Natural killer cell (primary cell): ENCODE measurements at regions not wholly inside any gene's neighbourhood (a gene's known extent, or its start where the extent isn't known, plus 50 kb on each side); places are given as distances from the start of the nearest gene placed in this dataset.

Experiments
- ATAC-seq, 3 donors: fragments of 150-1000 bp in 2 of 3; fragments of 200-7000 bp in 1 of 3; cut with Tn5 transposase; 1 replicate in 1 of 3; 2 replicates in 2 of 3; pipeline ENCODE4 v1.10.0; 2021; ENCODE audit warnings: mild to moderate bottlenecking in 2 of 3, moderate library complexity in 2 of 3
- DNase-seq, 2 donors: peaks; one replicate each; pipeline versions ENCODE4 v3.0.0 to v3.0.0-alpha.2; 2013 to 2021; ENCODE audit warnings: mixed read lengths in 1 of 2
- H3K27ac ChIP-seq: one replicate; pipeline ENCODE4 v1.5.1; 2013; ENCODE audit warnings: mild to moderate bottlenecking, low read length
- H3K27me3 ChIP-seq: one replicate; pipeline ENCODE4 v1.6.1; 2013; ENCODE audit warnings: low read length; ENCODE audit not compliant: control insufficient read depth, insufficient read depth
- H3K36me3 ChIP-seq: one replicate; pipeline ENCODE4 v1.6.1; 2013; ENCODE audit warnings: low read length; ENCODE audit not compliant: control insufficient read depth, insufficient read depth
- H3K4me1 ChIP-seq: one replicate; pipeline ENCODE4 v1.6.1; 2013; ENCODE audit warnings: low read length; ENCODE audit not compliant: control insufficient read depth, insufficient read depth
- H3K4me3 ChIP-seq: one replicate; pipeline ENCODE4 v1.5.1; 2013; ENCODE audit warnings: low read length
- H3K9me3 ChIP-seq: one replicate; pipeline ENCODE4 v1.6.1; 2013; ENCODE audit warnings: low read length; ENCODE audit not compliant: control insufficient read depth, insufficient read depth
- H3K27ac Mint-ChIP-seq, 2 donors: one replicate each; pipeline ENCODE4 v1.8.0; 2022; ENCODE audit warnings: mild to moderate bottlenecking in 2 of 2, mixed read lengths in 2 of 2, moderate library complexity in 1 of 2
- H3K27me3 Mint-ChIP-seq, 2 donors: one replicate each; pipeline ENCODE4 v1.8.0; 2022; ENCODE audit warnings: low read depth in 2 of 2, mixed read lengths in 2 of 2
- H3K36me3 Mint-ChIP-seq: one replicate; pipeline ENCODE4 v1.8.0; 2022; ENCODE audit warnings: mixed read lengths
- H3K4me1 Mint-ChIP-seq, 2 donors: one replicate each; pipeline ENCODE4 v1.8.0; 2022; ENCODE audit warnings: mixed read lengths in 2 of 2
- H3K4me3 Mint-ChIP-seq: one replicate; pipeline ENCODE4 v1.8.0; 2022; ENCODE audit warnings: mild to moderate bottlenecking, moderate library complexity, mixed read lengths
- H3K9me3 Mint-ChIP-seq, 2 donors: one replicate each; pipeline ENCODE4 v1.8.0; 2022; ENCODE audit warnings: mixed read lengths in 2 of 2
- WGBS: methylation state at CpG from one replicate; pipeline ENCODE4 v1.1.7; 2013; ENCODE audit warnings: missing lambda C conversion rate; ENCODE audit not compliant: insufficient coverage; 5-methylcytosine and 5-hydroxymethylcytosine counted together
- intact Hi-C: fragments of 100-400 bp; cut with micrococcal nuclease; formaldehyde crosslinking; loops from one replicate; pipeline ENCODE4 v1.14.2; 2022
- TF ChIP-seq, protein P1 (sequence below): fragments of 200-600 bp; IDR thresholded peaks from one replicate; pipeline ENCODE4 v1.8.0; 2022; ENCODE audit warnings: antibody characterized with exemption

- DNase-seq (peak in 1 of 2 donors; percentile 13), ATAC-seq (peak in 1 of 3 donors; percentile 15)
- no peaks in the 10 kb centered on the region for H3K36me3 ChIP-seq
- no peaks in the 10 kb centered on the region for H3K9me3 Mint-ChIP-seq
- no peaks in the 10 kb centered on the region for H3K27me3 ChIP-seq
- no peaks in the 10 kb centered on the region for H3K36me3 Mint-ChIP-seq
- peak overlapping the region; percentile 86 for H3K4me3 Mint-ChIP-seq
- H3K27me3 Mint-ChIP-seq, result peaks cover 6 to 16% of the 10 kb centered on the region in 2 donors
- WGBS, result 34% methylated on average over 5 of the region's 5 CpGs
- intact Hi-C loops, result no loop called here
- H3K4me3 ChIP-seq, result no peak overlapping the region
- no peak overlapping the region for H3K27ac ChIP-seq
- H3K27ac Mint-ChIP-seq, result peak overlapping the region in 1 of 2 donors; percentile 82
- peaks cover 12% of the 10 kb centered on the region for H3K4me1 ChIP-seq
- H3K4me1 Mint-ChIP-seq, result peaks cover 12 to 22% of the 10 kb centered on the region in 2 donors
- TF ChIP-seq, protein P1, sequence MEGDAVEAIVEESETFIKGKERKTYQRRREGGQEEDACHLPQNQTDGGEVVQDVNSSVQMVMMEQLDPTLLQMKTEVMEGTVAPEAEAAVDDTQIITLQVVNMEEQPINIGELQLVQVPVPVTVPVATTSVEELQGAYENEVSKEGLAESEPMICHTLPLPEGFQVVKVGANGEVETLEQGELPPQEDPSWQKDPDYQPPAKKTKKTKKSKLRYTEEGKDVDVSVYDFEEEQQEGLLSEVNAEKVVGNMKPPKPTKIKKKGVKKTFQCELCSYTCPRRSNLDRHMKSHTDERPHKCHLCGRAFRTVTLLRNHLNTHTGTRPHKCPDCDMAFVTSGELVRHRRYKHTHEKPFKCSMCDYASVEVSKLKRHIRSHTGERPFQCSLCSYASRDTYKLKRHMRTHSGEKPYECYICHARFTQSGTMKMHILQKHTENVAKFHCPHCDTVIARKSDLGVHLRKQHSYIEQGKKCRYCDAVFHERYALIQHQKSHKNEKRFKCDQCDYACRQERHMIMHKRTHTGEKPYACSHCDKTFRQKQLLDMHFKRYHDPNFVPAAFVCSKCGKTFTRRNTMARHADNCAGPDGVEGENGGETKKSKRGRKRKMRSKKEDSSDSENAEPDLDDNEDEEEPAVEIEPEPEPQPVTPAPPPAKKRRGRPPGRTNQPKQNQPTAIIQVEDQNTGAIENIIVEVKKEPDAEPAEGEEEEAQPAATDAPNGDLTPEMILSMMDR, result no peak
- H3K9me3 ChIP-seq, result peaks cover 1% of the 10 kb centered on the region
Observed at GRCh38 chr5:67350185-67350584, 153.6 kb upstream of the CD180 start.

- Mint-ChIP-seq H3K27me3 (peaks cover 5 to 8% of the 10 kb centered on the region in 2 donors), H3K9me3 (peaks cover 0 to 6% of the 10 kb centered on the region in 2 donors), H3K4me3 (no peak overlapping the region), H3K36me3 (peaks cover 10% of the 10 kb centered on the region), H3K27ac (no peak overlapping the region), H3K4me1 (peaks cover 10 to 18% of the 10 kb centered on the region in 2 donors)
- Histone ChIP-seq H3K4me3 (no peak overlapping the region), H3K9me3 (peaks cover 4% of the 10 kb centered on the region), H3K4me1 (peaks cover 12% of the 10 kb centered on the region), H3K27me3 (no peaks in the 10 kb centered on the region), H3K36me3 (no peaks in the 10 kb centered on the region), H3K27ac (no peak overlapping the region)
- intact Hi-C loops, result no loop called here
- ATAC-seq (no peak), DNase-seq (no peak)
- TF ChIP-seq, protein P1, result no peak
Observed at GRCh38 chr5:67347821-67348220, 151.2 kb upstream of the CD180 start.

GRCh38 chr5:67346611-67347010 lies 150.0 kb upstream of the CD180 start:
- no CpG with 5 or more reads among the region's 2 CpGs for WGBS
- no peak overlapping the region for H3K27ac ChIP-seq
- no peak overlapping the region for H3K4me3 Mint-ChIP-seq
- H3K4me3 ChIP-seq, result no peak overlapping the region
- H3K9me3 Mint-ChIP-seq, result peaks cover 0 to 6% of the 10 kb centered on the region in 2 donors
- TF ChIP-seq, protein P1, result no peak
- H3K27me3 ChIP-seq, result no peaks in the 10 kb centered on the region
- peaks cover 4% of the 10 kb centered on the region for H3K9me3 ChIP-seq
- no peak for ATAC-seq
- H3K4me1 Mint-ChIP-seq, result peaks cover 10 to 14% of the 10 kb centered on the region in 2 donors
- H3K36me3 Mint-ChIP-seq, result peaks cover 10% of the 10 kb centered on the region
- intact Hi-C loops, result no loop called here
- peaks cover 12% of the 10 kb centered on the region for H3K4me1 ChIP-seq
- no peak overlapping the region for H3K27ac Mint-ChIP-seq
- no peak for DNase-seq
- peaks cover 5 to 8% of the 10 kb centered on the region in 2 donors for H3K27me3 Mint-ChIP-seq
- H3K36me3 ChIP-seq, result no peaks in the 10 kb centered on the region

- TF ChIP-seq, protein P1, result no peak
- Histone ChIP-seq H3K27ac (no peak overlapping the region), H3K4me1 (peaks cover under 1% of the 10 kb centered on the region), H3K27me3 (no peaks in the 10 kb centered on the region), H3K36me3 (no peaks in the 10 kb centered on the region), H3K9me3 (peaks cover 4% of the 10 kb centered on the region), H3K4me3 (no peak overlapping the region)
- Mint-ChIP-seq H3K27me3 (peaks cover 5 to 22% of the 10 kb centered on the region in 2 donors), H3K27ac (no peak overlapping the region), H3K9me3 (peaks cover 0 to 6% of the 10 kb centered on the region in 2 donors), H3K36me3 (peaks cover 10% of the 10 kb centered on the region), H3K4me1 (no peaks in the 10 kb centered on the region), H3K4me3 (no peak overlapping the region)
- WGBS, result no CpG with 5 or more reads among the region's 2 CpGs
- intact Hi-C loops, result no loop called here
- ATAC-seq (no peak), DNase-seq (no peak)
Observed at GRCh38 chr5:67344870-67345269, 148.3 kb upstream of the CD180 start.
